OCI-LY3 (cell line): ENCODE measurements at regions not wholly inside any gene's neighbourhood (a gene's known extent, or its start where the extent isn't known, plus 50 kb on each side); places are given as distances from the start of the nearest gene placed in this dataset.

Experiments used
- CTCF ChIP-seq: fragments of 200-600, 300-600 bp; sonication (generic); IDR thresholded peaks from 2 replicates; pipeline ENCODE4 v1.5.1; 2014; ENCODE audit warnings: antibody characterized with exemption, low read length, low read depth
- EZH2phosphoT487 ChIP-seq: fragments of 200-600 bp; shearing (Covaris generic); IDR thresholded peaks from 2 replicates; pipeline ENCODE4 v1.6.1; 2018; ENCODE audit warnings: antibody characterized with exemption, mixed run types, low read depth

GRCh38 chr13:102962430-102962829 is 103.8 kb downstream of the SLC10A2 start:
- TF ChIP-seq CTCF (no peak), EZH2phosphoT487 (no peak)
